ENCODE measurements at regions not wholly inside any gene's neighbourhood (a gene's known extent, or its start where the extent isn't known, plus 50 kb on each side); places are given as distances from the start of the nearest gene placed in this dataset.

GRCh38 chr2:53477517-53477916 is 290.1 kb upstream of the CHAC2 start:
- DNase-seq = no peak
- H3K4me3 ChIP-seq = no peak overlapping the region
- no peaks in the 10 kb centered on the region for H3K9me3 ChIP-seq
- in situ Hi-C loops (cut with MboI; ENCODE audit: low pct_ligation_motif_present in 1 of 4, low pct_unique_long_range_greater_than_20kb in 1 of 4, low sequenced_read_pairs in 3 of 4) (no loop called here), intact Hi-C loops (cut with DNase I; ENCODE audit: low total_unique reads) (no loop called here)
- WGBS, 2 donors (ENCODE audit: low coverage in 1 of 2) = 29% methylated on average over 1 of the region's 1 CpG; no CpG with 5 or more reads in 1 of the 2 donors
- no peaks in the 10 kb centered on the region for H3K4me1 ChIP-seq
- no peak for TF ChIP-seq POLR2AphosphoS5 (IDR thresholded peaks at IDR 0.05)
- TF ChIP-seq CTCF (IDR thresholded peaks at IDR 0.05) = no peak
- TF ChIP-seq EP300 (IDR thresholded peaks at IDR 0.05; ENCODE audit: low read depth) = no peak
- TF ChIP-seq POLR2A (IDR thresholded peaks at IDR 0.05) = no peak
- H3K36me3 ChIP-seq = no peaks in the 10 kb centered on the region
- no peak overlapping the region for H3K27ac ChIP-seq
- no peaks in the 10 kb centered on the region for H3K27me3 ChIP-seq

DNA sequence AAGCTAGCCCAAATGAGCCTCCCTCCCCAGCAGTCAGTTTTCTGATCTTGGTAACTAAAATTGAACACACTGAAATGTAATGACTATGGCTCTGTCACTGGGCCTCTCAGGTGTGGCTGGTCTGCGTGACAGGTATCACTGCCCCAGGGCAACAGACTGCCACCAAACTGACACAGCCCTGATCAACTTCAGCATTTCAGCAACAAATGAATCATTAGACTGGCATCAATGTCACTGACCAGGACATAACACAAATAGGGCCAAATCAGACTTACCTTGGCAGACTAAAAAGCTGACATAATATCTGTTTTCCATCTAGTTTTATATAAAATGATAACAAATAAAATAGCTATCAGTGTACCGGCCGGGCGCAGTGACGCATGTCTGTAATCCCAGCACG is 290.8 kb upstream of the CHAC2 start:
- intact Hi-C loops (cut with DNase I; ENCODE audit: low total_unique reads) = no loop called here

DNA sequence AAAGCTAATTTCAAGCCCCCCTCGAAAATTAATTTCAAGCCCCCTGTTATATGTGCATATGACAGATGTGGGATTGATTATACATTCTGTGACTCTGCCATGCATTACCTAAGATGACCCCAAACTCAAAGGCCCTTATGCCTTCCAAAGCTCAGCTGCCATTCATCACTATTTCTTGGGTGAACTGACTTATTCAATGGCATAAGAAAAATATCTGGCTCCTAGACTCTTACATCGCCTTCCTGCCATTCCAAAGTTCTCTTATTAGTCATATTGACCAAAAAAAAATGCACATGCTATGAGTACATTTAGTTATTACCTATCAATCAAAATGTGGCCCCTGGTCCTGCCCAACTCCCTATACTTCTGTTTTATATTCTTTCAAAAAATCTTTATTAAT is 291.8 kb upstream of the CHAC2 start:
- H3K4me3 ChIP-seq = no peak overlapping the region
- no peaks in the 10 kb centered on the region for H3K4me1 ChIP-seq
- no peaks in the 10 kb centered on the region for H3K9me3 ChIP-seq
- in situ Hi-C loops (cut with MboI; ENCODE audit: low pct_ligation_motif_present in 1 of 4, low pct_unique_long_range_greater_than_20kb in 1 of 4, low sequenced_read_pairs in 3 of 4) (no loop called here), intact Hi-C loops (cut with DNase I; ENCODE audit: low total_unique reads) (no loop called here)
- TF ChIP-seq POLR2AphosphoS5 (IDR thresholded peaks at IDR 0.05) (no peak), EP300 (IDR thresholded peaks at IDR 0.05; ENCODE audit: low read depth) (no peak), CTCF (IDR thresholded peaks at IDR 0.05) (no peak), POLR2A (IDR thresholded peaks at IDR 0.05) (no peak)
- no peak for DNase-seq
- 70 to 82% methylated on average over 2 of the region's 2 CpGs for WGBS, 2 donors (ENCODE audit: low coverage in 1 of 2)
- H3K27me3 ChIP-seq = no peaks in the 10 kb centered on the region
- H3K36me3 ChIP-seq = no peaks in the 10 kb centered on the region
- no peak overlapping the region for H3K27ac ChIP-seq

More for the DNA sequence above, 290.8 kb upstream of the CHAC2 start:
- no peak overlapping the region for H3K4me3 ChIP-seq
- no peak overlapping the region for H3K27ac ChIP-seq
- in situ Hi-C loops (cut with MboI; ENCODE audit: low pct_ligation_motif_present in 1 of 4, low pct_unique_long_range_greater_than_20kb in 1 of 4, low sequenced_read_pairs in 3 of 4) = no loop called here
- H3K9me3 ChIP-seq = no peaks in the 10 kb centered on the region
- WGBS, 2 donors (ENCODE audit: low coverage in 1 of 2) = 97 to 100% methylated on average over 5 to 6 of the region's 6 CpGs
- H3K27me3 ChIP-seq = no peaks in the 10 kb centered on the region
- DNase-seq = no peak
- H3K4me1 ChIP-seq = no peaks in the 10 kb centered on the region
- H3K36me3 ChIP-seq = no peaks in the 10 kb centered on the region
- no peak for TF ChIP-seq EP300 (IDR thresholded peaks at IDR 0.05; ENCODE audit: low read depth)
- TF ChIP-seq POLR2AphosphoS5 (IDR thresholded peaks at IDR 0.05) = no peak
- TF ChIP-seq POLR2A (IDR thresholded peaks at IDR 0.05) = no peak
- TF ChIP-seq CTCF (IDR thresholded peaks at IDR 0.05) = no peak

- Histone ChIP-seq H3K9me3 (no peaks in the 10 kb centered on the region), H3K4me3 (no peak overlapping the region), H3K27me3 (no peaks in the 10 kb centered on the region), H3K27ac (no peak overlapping the region), H3K4me1 (no peaks in the 10 kb centered on the region), H3K36me3 (no peaks in the 10 kb centered on the region)
- in situ Hi-C loops (cut with MboI; ENCODE audit: low pct_ligation_motif_present in 1 of 4, low pct_unique_long_range_greater_than_20kb in 1 of 4, low sequenced_read_pairs in 3 of 4) = no loop called here
- intact Hi-C loops (cut with DNase I; ENCODE audit: low total_unique reads) = no loop called here
- WGBS, 2 donors (ENCODE audit: low coverage in 1 of 2) = 91 to 92% methylated on average over 2 of the region's 2 CpGs
- DNase-seq = no peak
- TF ChIP-seq CTCF (IDR thresholded peaks at IDR 0.05) = no peak
- no peak for TF ChIP-seq EP300 (IDR thresholded peaks at IDR 0.05; ENCODE audit: low read depth)
- no peak for TF ChIP-seq POLR2AphosphoS5 (IDR thresholded peaks at IDR 0.05)
- no peak for TF ChIP-seq POLR2A (IDR thresholded peaks at IDR 0.05)
Observed at GRCh38 chr2:53475321-53475720, 292.3 kb upstream of the CHAC2 start.

Data from transverse colon (tissue), 4 donors.